ENCODE measurements at regions not wholly inside any gene's neighbourhood (a gene's known extent, or its start where the extent isn't known, plus 50 kb on each side); places are given as distances from the start of the nearest gene placed in this dataset.

DNA sequence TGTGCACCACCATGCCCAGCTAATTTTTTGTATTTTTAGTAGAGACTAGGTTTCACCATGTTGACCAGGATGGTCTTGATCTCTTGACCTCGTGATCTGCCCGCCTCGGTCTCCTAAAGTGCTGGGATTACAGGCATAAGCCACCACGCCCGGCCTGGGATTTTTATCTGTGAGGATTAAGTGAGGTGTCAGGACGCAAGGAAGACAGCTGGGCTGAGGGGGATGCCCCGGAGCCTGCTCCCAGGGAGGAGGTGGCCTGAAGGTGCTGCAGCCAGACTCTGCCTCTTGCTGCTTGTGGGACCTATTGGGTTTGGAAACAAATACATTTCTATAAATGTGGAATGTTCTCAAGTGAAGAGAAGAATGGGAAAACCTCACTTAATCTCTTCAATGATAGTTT is 131.6 kb downstream of the OLFM4 start:
- WGBS, 2 donors: 85 to 89% methylated on average over 7 of the region's 7 CpGs
- no peak for DNase-seq (ENCODE audit: low spot score in 2 of 2)
- no peak for TF ChIP-seq POLR2A (IDR thresholded peaks at IDR 0.05)
- TF ChIP-seq, protein P1, sequence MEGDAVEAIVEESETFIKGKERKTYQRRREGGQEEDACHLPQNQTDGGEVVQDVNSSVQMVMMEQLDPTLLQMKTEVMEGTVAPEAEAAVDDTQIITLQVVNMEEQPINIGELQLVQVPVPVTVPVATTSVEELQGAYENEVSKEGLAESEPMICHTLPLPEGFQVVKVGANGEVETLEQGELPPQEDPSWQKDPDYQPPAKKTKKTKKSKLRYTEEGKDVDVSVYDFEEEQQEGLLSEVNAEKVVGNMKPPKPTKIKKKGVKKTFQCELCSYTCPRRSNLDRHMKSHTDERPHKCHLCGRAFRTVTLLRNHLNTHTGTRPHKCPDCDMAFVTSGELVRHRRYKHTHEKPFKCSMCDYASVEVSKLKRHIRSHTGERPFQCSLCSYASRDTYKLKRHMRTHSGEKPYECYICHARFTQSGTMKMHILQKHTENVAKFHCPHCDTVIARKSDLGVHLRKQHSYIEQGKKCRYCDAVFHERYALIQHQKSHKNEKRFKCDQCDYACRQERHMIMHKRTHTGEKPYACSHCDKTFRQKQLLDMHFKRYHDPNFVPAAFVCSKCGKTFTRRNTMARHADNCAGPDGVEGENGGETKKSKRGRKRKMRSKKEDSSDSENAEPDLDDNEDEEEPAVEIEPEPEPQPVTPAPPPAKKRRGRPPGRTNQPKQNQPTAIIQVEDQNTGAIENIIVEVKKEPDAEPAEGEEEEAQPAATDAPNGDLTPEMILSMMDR (IDR thresholded peaks at IDR 0.05): no peak
- intact Hi-C loops (cut with DNase I; ENCODE audit: low total_unique reads): no loop called here
- no peak overlapping the region for H3K4me3 ChIP-seq (ENCODE audit: low read depth, poor library complexity, severe bottlenecking)

DNA sequence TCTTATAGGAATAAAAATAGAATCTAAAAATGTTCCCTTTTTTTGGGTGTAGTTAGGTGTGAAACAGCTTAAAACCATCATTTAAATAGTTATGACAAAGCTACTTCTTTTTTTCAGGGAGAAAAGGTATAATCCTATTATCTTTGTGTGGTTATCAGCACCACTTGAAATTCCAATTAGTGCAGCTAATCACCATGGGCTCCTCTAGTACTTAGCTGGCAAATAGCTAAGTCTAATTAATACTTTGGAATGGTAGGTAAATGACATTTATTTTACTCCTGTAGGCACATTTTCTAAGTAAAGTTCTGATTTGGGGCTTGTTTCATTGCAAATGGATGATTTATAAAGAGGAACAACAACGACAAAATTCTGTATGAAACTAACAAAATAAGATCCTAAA is 132.6 kb downstream of the OLFM4 start:
- intact Hi-C loops (cut with DNase I; ENCODE audit: low total_unique reads): no loop called here
- 76 to 84% methylated on average over 1 of the region's 1 CpG for WGBS, 2 donors
- TF ChIP-seq, protein P1 (IDR thresholded peaks at IDR 0.05): no peak
- no peak for TF ChIP-seq POLR2A (IDR thresholded peaks at IDR 0.05)
- no peak for DNase-seq (ENCODE audit: low spot score in 2 of 2)
- no peak overlapping the region for H3K4me3 ChIP-seq (ENCODE audit: low read depth, poor library complexity, severe bottlenecking)

DNA sequence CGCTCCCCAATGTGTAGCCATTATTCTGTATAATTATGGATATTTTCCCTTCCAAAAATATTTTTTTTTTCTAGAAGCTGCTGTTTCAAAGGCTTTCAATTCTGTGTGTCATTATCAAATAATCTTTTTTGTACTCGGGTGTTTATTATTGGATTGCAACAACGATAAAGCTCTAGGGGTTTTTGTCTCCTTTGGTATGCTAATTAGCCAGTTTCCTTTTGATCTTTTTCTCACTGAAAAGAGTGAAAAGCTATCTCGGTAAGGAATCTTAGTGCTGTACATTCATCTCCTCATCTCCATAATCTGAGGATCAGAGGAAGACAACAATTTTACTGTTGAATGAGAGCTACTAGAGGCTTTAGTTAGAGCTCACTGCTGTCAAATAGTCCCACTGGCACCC is 136.6 kb downstream of the OLFM4 start:
- no peak overlapping the region for H3K4me3 ChIP-seq (ENCODE audit: low read depth, poor library complexity, severe bottlenecking)
- DNase-seq (ENCODE audit: low spot score in 2 of 2): no peak
- TF ChIP-seq, protein P1 (IDR thresholded peaks at IDR 0.05): no peak
- no peak for TF ChIP-seq POLR2A (IDR thresholded peaks at IDR 0.05)
- intact Hi-C loops (cut with DNase I; ENCODE audit: low total_unique reads): no loop called here
- 11% methylated on average over 4 of the region's 4 CpGs for WGBS, 2 donors

DNA sequence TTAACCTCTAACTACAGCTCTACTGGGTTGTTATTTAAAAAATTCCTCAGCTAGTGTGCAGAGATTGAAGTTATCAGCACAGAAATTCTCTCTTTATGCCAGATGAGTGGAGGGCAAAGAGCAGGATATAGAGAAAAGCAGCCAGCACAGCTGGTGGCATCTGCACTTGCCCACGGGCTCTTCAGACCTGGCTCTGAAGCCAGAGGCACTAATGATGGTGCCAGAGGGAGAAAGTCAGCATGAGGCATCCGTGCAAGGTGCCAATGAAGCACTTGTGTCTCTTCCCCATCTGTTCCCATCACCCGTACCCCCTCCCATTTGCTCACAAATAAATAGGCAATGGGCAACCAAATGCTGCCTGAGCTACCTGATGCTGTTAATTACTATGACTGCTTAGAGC is 138.9 kb downstream of the OLFM4 start:
- TF ChIP-seq, protein P1 (IDR thresholded peaks at IDR 0.05): no peak
- TF ChIP-seq POLR2A (IDR thresholded peaks at IDR 0.05): no peak
- intact Hi-C loops (cut with DNase I; ENCODE audit: low total_unique reads): no loop called here
- no peak for DNase-seq (ENCODE audit: low spot score in 2 of 2)
- no peak overlapping the region for H3K4me3 ChIP-seq (ENCODE audit: low read depth, poor library complexity, severe bottlenecking)
- WGBS, 2 donors: 33 to 38% methylated on average over 3 of the region's 3 CpGs

DNA sequence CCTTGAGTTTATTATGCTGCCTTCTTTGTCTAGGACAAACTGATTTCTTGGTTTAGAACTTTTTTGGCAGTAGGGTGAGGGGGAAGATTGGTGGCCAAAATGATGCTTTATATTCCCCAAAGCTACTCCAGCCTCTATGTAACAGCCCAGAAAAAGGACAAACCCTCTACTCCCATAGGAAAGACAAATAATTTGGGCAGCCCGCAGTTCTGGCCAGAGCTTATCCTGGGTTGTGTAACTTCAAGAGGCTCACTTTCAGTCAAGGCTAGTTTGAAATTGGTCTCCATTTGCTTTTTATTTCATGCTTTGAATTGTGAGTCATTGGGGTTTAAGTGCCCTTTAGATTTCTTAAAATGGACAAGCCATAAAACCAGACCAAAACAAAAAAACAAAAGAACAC is 142.3 kb downstream of the OLFM4 start:
- H3K4me3 ChIP-seq (ENCODE audit: low read depth, poor library complexity, severe bottlenecking): no peak overlapping the region
- WGBS, 2 donors: 61 to 67% methylated on average over 1 of the region's 1 CpG
- no peak for DNase-seq (ENCODE audit: low spot score in 2 of 2)
- no peak for TF ChIP-seq POLR2A (IDR thresholded peaks at IDR 0.05)
- TF ChIP-seq, protein P1 (IDR thresholded peaks at IDR 0.05): no peak
- intact Hi-C loops (cut with DNase I; ENCODE audit: low total_unique reads): no loop called here

DNA sequence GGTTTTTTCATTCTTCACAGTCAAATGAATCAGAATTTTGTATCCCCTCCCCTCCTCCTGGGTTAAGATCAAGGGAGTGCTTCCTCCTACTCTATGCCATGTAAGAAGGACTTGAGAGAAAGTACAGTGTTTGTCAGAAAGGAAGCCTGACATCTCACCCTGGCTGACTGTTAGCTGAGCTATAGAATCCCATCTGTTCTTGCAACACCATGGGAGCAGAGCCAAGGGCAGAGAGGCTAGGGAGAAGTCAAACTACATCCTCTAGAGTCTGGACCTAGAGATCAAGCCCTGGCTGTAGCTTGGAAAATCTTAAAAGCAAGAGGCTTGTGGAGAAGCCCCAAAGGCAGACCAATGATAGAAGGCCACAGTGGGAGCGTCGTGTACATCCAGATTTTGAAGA is 145.9 kb downstream of the OLFM4 start:
- 81 to 93% methylated on average over 2 of the region's 2 CpGs for whole genome bisulfite sequencing, 2 donors
- no peak for TF ChIP-seq POLR2A (IDR thresholded peaks at IDR 0.05)
- TF ChIP-seq, protein P1 (IDR thresholded peaks at IDR 0.05): no peak
- no peak for DNase-seq (ENCODE audit: low spot score in 2 of 2)
- intact Hi-C loops (cut with DNase I; ENCODE audit: low total_unique reads): no loop called here
- no peak overlapping the region for H3K4me3 ChIP-seq (ENCODE audit: low read depth, poor library complexity, severe bottlenecking)
